GM23338 (cell line): ENCODE measurements at regions not wholly inside any gene's neighbourhood (a gene's known extent, or its start where the extent isn't known, plus 50 kb on each side); places are given as distances from the start of the nearest gene placed in this dataset.

ENCODE experiments used
- ATAC-seq: fragments of 200-7000 bp; cut with Tn5 transposase; 3 replicates; pipeline ENCODE4 v1.9.1; 2020
- DNase-seq: peaks from one replicate; pipeline ENCODE4 v3.0.0-alpha.2; 2015; ENCODE audit warnings: low spot score
- H2AFZ ChIP-seq: fragments of 200-600 bp; sonication (generic); 2 replicates; pipeline ENCODE4 v1.8.0; 2016; ENCODE audit warnings: antibody characterized with exemption, mild to moderate bottlenecking, moderate library complexity
- H3F3A ChIP-seq: fragments of 200-600 bp; sonication (generic); replicated peaks from 2 replicates; pipeline ENCODE4 v1.8.0; 2017; ENCODE audit warnings: antibody characterized with exemption, mixed run types, low read depth
- H3K27ac ChIP-seq: fragments of 200-600 bp; sonication (generic); 2 replicates; pipeline ENCODE4 v1.6.1; 2016; ENCODE audit warnings: low read depth
- H3K27me3 ChIP-seq: fragments of 200-600 bp; sonication (generic); 2 replicates; pipeline ENCODE4 v1.8.0; 2016; ENCODE audit warnings: mild to moderate bottlenecking, mixed run types, moderate library complexity; ENCODE audit not compliant: insufficient read depth
- H3K36me3 ChIP-seq: fragments of 200-600 bp; sonication (generic); 2 replicates; pipeline ENCODE4 v1.8.0; 2016; ENCODE audit warnings: mild to moderate bottlenecking; ENCODE audit not compliant: insufficient read depth
- H3K4me1 ChIP-seq: fragments of 200-600 bp; sonication (generic); 2 replicates; pipeline ENCODE4 v1.8.0; 2016; ENCODE audit warnings: mild to moderate bottlenecking, moderate library complexity; ENCODE audit not compliant: insufficient read depth
- H3K4me2 ChIP-seq: fragments of 200-600 bp; sonication (generic); 2 replicates; pipeline ENCODE4 v1.7.1; 2017; ENCODE audit warnings: mixed run types
- H3K4me3 ChIP-seq: fragments of 200-600 bp; sonication (generic); 2 replicates; pipeline ENCODE4 v1.6.1; 2016; ENCODE audit warnings: mixed run types
- H3K79me2 ChIP-seq: fragments of 200-600 bp; sonication (generic); replicated peaks from 2 replicates; pipeline ENCODE4 v1.8.0; 2017; ENCODE audit warnings: mild to moderate bottlenecking; ENCODE audit not compliant: insufficient read depth
- H3K9me2 ChIP-seq: fragments of 200-600 bp; sonication (generic); 2 replicates; pipeline ENCODE4 v1.8.0; 2017; ENCODE audit not compliant: insufficient read depth
- H4K20me1 ChIP-seq: fragments of 200-600 bp; sonication (generic); replicated peaks from 2 replicates; pipeline ENCODE4 v1.8.0; 2017; ENCODE audit warnings: mild to moderate bottlenecking; ENCODE audit not compliant: insufficient read depth
- H3K27ac Mint-ChIP-seq: 2 replicates; pipeline ENCODE4 v1.8.0; 2020; ENCODE audit warnings: inconsistent platforms, mild to moderate bottlenecking, moderate library complexity, mixed read lengths
- H3K27me3 Mint-ChIP-seq: 3 replicates; pipeline ENCODE4 v1.8.0; 2022; ENCODE audit warnings: low read depth, mild to moderate bottlenecking, moderate library complexity, mixed read lengths, inconsistent platforms; ENCODE audit not compliant: insufficient read depth, poor library complexity
- H3K36me3 Mint-ChIP-seq: 3 replicates; pipeline ENCODE4 v1.8.0; 2021; ENCODE audit warnings: low read depth, mild to moderate bottlenecking, inconsistent platforms, moderate library complexity, mixed read lengths
- H3K4me1 Mint-ChIP-seq: 3 replicates; pipeline ENCODE4 v1.8.0; 2020; ENCODE audit warnings: mild to moderate bottlenecking, inconsistent platforms, mixed read lengths
- H3K4me3 Mint-ChIP-seq: 3 replicates; pipeline ENCODE4 v1.8.0; 2021; ENCODE audit warnings: moderate library complexity, mild to moderate bottlenecking, inconsistent platforms, mixed read lengths
- H3K9me3 Mint-ChIP-seq: 3 replicates; pipeline ENCODE4 v1.8.0; 2020; ENCODE audit warnings: moderate library complexity, mild to moderate bottlenecking, inconsistent platforms, mixed read lengths
- NANOG ChIP-seq: IDR thresholded peaks from 2 replicates; pipeline ENCODE4 v1.6.1; 2016; ENCODE audit warnings: antibody characterized with exemption, borderline replicate concordance
- TF ChIP-seq, protein P1 (sequence below): IDR thresholded peaks from 2 replicates; pipeline ENCODE4 v1.6.1; 2016; ENCODE audit warnings: antibody characterized with exemption
- TF ChIP-seq, protein P2 (sequence below): fragments of 250-450 bp; sonication (Bioruptor Pico); IDR thresholded peaks from 2 replicates; pipeline ENCODE4 v1.5.0; 2020; ENCODE audit warnings: mild to moderate bottlenecking, moderate library complexity

DNA sequence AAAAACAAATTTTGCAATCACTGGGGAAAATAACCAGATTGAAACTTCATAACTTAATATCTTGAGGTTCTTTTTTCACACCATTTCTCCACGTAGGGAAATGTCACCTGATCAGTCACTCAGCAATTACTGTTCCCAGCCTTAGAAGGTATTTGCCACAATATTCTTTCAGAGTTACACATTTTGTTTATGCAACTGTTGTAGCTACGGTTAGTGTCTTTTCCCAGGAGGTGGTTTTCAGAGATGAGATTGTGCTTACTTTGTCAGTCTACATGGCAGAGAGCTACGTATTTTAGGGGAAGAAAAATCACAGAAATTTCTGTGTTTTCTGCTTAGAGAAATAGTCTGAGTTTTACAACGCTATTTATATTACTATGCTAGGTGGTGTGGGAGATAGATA lies 792.8 kb upstream of the B3GALT2 start:
- Histone ChIP-seq H3K79me2 (no peaks in the 10 kb centered on the region), H2AFZ (no peak overlapping the region), H4K20me1 (no peaks in the 10 kb centered on the region), H3K27me3 (no peaks in the 10 kb centered on the region), H3K4me2 (no peak overlapping the region), H3K4me3 (no peak overlapping the region), H3K36me3 (no peaks in the 10 kb centered on the region), H3K9me2 (no peaks in the 10 kb centered on the region), H3F3A (no peaks in the 10 kb centered on the region), H3K27ac (no peak overlapping the region), H3K4me1 (no peaks in the 10 kb centered on the region)
- no peaks in the 10 kb centered on the region for H3K36me3 Mint-ChIP-seq
- no peaks in the 10 kb centered on the region for H3K4me1 Mint-ChIP-seq
- ATAC-seq (no peak), DNase-seq (no peak)
- no peak for TF ChIP-seq NANOG
- no peak overlapping the region for H3K27ac Mint-ChIP-seq
- no peaks in the 10 kb centered on the region for H3K9me3 Mint-ChIP-seq
- H3K27me3 Mint-ChIP-seq = no peaks in the 10 kb centered on the region
- no peak overlapping the region for H3K4me3 Mint-ChIP-seq

DNA sequence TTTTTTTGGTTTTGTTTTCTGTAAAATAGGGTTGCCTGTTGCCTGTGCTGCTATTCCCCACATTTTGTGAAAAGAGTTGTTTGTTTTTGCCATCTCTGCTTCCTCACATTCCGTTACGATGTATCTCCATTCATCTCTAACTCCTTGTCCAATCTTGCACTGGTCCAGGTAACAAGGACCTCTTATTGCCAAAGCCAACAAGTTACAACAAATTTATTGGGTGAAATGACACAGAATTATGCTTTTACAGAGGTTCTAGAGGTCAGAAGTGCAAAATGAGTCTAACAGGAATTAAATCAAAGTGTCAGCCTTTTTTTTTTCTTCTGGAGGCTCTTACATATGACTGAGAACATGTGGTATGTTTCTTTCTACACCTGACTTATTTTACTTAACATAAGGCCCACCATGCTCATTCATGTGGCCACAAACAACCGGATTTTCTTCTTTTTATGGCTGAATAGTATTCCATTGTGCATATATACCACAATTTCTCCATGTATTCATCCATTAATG lies 787.9 kb upstream of the B3GALT2 start:
- no peaks in the 10 kb centered on the region for H3K9me3 Mint-ChIP-seq
- Histone ChIP-seq H3F3A (no peaks in the 10 kb centered on the region), H3K4me1 (no peaks in the 10 kb centered on the region), H3K27me3 (no peaks in the 10 kb centered on the region), H3K79me2 (no peaks in the 10 kb centered on the region), H3K4me3 (no peak overlapping the region), H3K27ac (no peak overlapping the region), H3K4me2 (no peak overlapping the region), H2AFZ (no peak overlapping the region), H4K20me1 (no peaks in the 10 kb centered on the region), H3K9me2 (no peaks in the 10 kb centered on the region), H3K36me3 (no peaks in the 10 kb centered on the region)
- H3K4me3 Mint-ChIP-seq = no peak overlapping the region
- no peaks in the 10 kb centered on the region for H3K4me1 Mint-ChIP-seq
- TF ChIP-seq, protein P1, sequence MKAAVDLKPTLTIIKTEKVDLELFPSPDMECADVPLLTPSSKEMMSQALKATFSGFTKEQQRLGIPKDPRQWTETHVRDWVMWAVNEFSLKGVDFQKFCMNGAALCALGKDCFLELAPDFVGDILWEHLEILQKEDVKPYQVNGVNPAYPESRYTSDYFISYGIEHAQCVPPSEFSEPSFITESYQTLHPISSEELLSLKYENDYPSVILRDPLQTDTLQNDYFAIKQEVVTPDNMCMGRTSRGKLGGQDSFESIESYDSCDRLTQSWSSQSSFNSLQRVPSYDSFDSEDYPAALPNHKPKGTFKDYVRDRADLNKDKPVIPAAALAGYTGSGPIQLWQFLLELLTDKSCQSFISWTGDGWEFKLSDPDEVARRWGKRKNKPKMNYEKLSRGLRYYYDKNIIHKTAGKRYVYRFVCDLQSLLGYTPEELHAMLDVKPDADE = no peak
- TF ChIP-seq NANOG = no peak
- TF ChIP-seq, protein P2, sequence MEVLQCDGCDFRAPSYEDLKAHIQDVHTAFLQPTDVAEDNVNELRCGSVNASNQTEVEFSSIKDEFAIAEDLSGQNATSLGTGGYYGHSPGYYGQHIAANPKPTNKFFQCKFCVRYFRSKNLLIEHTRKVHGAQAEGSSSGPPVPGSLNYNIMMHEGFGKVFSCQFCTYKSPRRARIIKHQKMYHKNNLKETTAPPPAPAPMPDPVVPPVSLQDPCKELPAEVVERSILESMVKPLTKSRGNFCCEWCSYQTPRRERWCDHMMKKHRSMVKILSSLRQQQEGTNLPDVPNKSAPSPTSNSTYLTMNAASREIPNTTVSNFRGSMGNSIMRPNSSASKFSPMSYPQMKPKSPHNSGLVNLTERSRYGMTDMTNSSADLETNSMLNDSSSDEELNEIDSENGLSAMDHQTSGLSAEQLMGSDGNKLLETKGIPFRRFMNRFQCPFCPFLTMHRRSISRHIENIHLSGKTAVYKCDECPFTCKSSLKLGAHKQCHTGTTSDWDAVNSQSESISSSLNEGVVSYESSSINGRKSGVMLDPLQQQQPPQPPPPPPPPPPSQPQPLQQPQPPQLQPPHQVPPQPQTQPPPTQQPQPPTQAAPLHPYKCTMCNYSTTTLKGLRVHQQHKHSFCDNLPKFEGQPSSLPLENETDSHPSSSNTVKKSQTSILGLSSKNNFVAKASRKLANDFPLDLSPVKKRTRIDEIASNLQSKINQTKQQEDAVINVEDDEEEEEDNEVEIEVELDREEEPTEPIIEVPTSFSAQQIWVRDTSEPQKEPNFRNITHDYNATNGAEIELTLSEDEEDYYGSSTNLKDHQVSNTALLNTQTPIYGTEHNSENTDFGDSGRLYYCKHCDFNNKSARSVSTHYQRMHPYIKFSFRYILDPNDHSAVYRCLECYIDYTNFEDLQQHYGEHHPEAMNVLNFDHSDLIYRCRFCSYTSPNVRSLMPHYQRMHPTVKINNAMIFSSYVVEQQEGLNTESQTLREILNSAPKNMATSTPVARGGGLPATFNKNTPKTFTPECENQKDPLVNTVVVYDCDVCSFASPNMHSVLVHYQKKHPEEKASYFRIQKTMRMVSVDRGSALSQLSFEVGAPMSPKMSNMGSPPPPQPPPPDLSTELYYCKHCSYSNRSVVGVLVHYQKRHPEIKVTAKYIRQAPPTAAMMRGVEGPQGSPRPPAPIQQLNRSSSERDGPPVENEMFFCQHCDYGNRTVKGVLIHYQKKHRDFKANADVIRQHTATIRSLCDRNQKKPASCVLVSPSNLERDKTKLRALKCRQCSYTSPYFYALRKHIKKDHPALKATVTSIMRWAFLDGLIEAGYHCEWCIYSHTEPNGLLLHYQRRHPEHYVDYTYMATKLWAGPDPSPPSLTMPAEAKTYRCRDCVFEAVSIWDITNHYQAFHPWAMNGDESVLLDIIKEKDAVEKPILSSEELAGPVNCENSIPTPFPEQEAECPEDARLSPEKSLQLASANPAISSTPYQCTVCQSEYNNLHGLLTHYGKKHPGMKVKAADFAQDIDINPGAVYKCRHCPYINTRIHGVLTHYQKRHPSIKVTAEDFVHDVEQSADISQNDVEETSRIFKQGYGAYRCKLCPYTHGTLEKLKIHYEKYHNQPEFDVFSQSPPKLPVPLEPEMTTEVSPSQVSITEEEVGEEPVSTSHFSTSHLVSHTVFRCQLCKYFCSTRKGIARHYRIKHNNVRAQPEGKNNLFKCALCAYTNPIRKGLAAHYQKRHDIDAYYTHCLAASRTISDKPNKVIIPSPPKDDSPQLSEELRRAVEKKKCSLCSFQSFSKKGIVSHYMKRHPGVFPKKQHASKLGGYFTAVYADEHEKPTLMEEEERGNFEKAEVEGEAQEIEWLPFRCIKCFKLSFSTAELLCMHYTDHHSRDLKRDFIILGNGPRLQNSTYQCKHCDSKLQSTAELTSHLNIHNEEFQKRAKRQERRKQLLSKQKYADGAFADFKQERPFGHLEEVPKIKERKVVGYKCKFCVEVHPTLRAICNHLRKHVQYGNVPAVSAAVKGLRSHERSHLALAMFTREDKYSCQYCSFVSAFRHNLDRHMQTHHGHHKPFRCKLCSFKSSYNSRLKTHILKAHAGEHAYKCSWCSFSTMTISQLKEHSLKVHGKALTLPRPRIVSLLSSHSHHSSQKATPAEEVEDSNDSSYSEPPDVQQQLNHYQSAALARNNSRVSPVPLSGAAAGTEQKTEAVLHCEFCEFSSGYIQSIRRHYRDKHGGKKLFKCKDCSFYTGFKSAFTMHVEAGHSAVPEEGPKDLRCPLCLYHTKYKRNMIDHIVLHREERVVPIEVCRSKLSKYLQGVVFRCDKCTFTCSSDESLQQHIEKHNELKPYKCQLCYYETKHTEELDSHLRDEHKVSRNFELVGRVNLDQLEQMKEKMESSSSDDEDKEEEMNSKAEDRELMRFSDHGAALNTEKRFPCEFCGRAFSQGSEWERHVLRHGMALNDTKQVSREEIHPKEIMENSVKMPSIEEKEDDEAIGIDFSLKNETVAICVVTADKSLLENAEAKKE (CRISPR knock-in tag) = no peak
- no peaks in the 10 kb centered on the region for H3K36me3 Mint-ChIP-seq
- no peaks in the 10 kb centered on the region for H3K27me3 Mint-ChIP-seq
- DNase-seq (no peak), ATAC-seq (no peak)
- H3K27ac Mint-ChIP-seq = no peak overlapping the region
